ENCODE measurements at regions not wholly inside any gene's neighbourhood (a gene's known extent, or its start where the extent isn't known, plus 50 kb on each side); places are given as distances from the start of the nearest gene placed in this dataset.

DNA sequence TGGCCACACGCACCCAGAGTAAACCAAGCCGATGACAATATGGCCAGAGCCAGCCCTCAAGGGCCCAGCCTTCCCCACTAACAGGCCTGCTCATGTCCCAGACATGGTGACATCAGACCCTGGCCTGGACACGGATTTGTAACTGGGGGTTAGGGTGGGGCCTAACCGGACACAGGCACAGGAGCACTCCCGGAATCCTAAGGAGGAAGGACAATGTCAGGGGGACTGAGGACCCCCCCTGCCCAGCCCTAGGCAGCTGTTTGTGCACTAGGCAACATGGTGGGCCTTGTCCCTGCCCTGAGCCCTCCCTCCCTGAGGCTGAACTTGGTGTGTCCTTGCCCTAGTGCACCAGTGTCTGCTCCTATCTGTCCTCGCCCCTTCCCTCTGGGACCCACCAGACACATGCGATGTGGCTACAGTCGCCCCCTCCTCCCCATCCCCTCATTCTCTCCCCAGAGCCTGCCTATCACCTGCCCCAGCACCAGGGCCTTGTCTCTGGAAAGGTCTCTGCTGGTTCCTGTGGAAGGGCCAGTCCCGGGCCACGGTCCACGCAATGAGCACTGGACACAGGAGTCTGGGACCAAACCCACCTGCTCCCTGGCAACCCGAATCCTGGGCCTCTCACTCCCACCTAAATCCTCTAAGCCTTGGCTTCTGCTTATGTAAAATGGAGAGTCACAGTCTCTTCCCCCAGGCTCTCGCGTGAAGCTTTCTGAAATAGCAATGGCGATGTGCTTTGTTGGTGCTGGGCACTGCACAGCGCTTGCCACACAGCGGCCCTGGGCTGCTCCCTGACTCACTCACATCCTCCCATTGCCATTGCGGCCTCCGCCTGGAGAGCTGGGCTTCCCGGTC lies 76.5 kb upstream of the RAB6C start:
- TF ChIP-seq, protein P1, sequence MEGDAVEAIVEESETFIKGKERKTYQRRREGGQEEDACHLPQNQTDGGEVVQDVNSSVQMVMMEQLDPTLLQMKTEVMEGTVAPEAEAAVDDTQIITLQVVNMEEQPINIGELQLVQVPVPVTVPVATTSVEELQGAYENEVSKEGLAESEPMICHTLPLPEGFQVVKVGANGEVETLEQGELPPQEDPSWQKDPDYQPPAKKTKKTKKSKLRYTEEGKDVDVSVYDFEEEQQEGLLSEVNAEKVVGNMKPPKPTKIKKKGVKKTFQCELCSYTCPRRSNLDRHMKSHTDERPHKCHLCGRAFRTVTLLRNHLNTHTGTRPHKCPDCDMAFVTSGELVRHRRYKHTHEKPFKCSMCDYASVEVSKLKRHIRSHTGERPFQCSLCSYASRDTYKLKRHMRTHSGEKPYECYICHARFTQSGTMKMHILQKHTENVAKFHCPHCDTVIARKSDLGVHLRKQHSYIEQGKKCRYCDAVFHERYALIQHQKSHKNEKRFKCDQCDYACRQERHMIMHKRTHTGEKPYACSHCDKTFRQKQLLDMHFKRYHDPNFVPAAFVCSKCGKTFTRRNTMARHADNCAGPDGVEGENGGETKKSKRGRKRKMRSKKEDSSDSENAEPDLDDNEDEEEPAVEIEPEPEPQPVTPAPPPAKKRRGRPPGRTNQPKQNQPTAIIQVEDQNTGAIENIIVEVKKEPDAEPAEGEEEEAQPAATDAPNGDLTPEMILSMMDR (IDR thresholded peaks at IDR 0.05; ENCODE audit: insufficient read depth, low read length, missing control alignments) = no peak
- no peak for DNase-seq (ENCODE audit: low read depth, low spot score)
- ChIA-PET CTCF (no interaction called here), POLR2A (no interaction called here)
- no peak overlapping the region for H3K4me3 ChIP-seq (ENCODE audit: low read depth, low read length)

DNA sequence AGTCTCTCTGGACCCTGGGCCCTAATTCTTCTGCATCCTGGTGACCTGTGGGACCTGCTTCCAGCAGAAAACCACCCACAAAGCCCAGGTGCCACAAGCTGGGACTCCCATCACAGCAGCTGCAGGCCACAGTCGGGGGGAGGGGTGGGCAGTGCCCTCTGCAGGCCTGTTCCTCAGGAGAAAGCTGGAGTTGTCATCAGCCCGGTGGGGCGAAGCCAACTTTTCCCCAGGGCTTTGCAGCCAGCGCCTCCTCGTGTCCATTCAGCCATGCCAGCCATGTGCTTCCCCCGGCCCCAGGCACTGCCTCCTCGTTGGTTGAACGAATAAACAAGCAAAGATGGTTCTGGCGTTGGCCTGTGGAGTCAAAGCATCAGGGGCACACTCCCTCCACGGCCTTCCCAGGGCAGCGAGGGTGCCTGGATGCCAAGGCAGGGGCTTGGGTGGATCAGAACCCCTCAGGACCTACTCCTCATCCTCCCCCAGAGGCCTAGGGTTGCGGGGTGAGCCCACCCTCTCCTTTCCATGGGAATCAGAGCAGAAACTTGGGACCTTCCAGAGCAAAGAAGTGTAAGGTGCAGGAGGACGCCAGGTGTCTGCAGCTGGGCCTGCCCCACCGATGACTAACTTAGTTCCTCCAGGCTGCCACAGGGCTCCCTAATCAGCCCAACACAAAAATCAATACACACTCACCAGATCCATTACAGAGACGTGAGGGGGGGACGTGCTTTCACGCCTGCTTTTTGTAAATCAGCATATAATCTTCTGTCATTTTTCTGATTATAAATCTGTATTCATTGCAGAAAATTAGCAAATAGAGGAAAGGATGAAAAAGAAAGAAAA lies 75.7 kb upstream of the RAB6C start:
- H3K4me3 ChIP-seq (ENCODE audit: low read depth, low read length) = no peak overlapping the region
- TF ChIP-seq, protein P1 (IDR thresholded peaks at IDR 0.05; ENCODE audit: insufficient read depth, low read length, missing control alignments) = no peak
- ChIA-PET CTCF (no interaction called here), POLR2A (no interaction called here)
- no peak for DNase-seq (ENCODE audit: low read depth, low spot score)

DNA sequence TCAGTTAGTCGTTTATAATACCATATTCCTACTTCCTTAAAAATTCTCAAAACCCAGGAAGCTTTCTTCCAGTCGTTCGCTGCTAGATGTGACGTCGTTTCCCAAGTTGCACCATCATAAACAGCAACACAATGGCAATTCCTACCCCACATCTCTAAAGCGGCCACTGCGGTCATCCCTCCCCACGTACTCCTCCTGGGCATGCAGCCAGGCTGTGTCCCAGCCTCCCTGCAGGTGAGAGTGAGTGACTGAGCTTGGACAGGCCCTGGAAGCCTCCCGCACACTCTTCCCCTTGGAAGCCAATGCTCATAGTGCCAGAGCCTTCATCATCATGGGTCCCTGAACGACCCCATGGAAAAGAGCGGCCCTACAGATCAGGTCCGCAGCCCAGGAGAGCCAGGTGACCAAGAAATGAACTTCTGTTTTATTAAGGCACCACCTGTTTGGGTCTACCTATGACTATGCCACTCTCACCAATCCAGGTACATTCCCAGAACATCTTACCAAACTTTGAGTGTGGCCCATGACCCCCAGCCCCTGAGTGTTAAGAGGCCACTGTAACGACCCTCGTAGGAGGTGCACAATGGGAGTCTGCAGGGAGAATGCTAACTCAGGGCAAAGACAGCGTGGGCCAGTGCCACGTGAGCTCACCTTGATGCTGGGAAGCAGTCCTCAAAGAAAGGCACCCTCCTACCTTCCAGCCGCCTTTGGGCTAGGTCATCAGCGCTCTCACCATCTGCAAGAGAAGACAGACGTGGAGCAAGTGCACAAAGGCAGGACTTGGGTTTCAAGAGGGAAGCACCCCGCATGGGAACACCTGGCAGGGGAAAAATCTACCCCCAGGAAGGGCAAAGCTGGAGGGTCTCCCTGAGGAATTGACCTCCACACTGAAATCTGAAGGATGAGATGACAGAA lies 74.7 kb upstream of the RAB6C start:
- POLR2A ChIA-PET = no interaction called here
- no peak for DNase-seq (ENCODE audit: low read depth, low spot score)
- H3K4me3 ChIP-seq (ENCODE audit: low read depth, low read length) = no peak overlapping the region
- CTCF ChIA-PET = no interaction called here
- TF ChIP-seq, protein P1 (IDR thresholded peaks at IDR 0.05; ENCODE audit: insufficient read depth, low read length, missing control alignments) = no peak

DNA sequence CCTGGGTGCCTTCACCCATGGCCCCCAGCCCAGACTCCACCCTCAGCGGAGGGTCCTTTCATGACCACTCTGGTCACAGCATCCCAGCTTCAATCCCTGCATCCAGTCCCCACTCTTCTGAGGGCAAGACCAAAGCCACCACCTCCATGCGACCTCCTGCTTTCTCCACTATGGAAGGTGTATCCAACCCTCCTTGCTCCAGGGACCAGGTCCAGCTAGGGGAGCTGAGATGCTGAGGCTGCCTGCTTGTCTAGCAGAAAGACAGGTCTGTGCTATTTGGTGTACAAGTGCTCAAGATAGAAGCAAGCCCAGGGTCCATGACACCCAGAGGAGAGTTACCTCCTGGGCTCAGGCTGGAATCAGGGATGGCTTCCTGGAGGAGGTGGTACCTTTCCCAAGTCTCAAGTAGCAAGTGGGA lies 73.8 kb upstream of the RAB6C start:
- H3K4me3 ChIP-seq (ENCODE audit: low read depth, low read length) = no peak overlapping the region
- TF ChIP-seq, protein P1 (IDR thresholded peaks at IDR 0.05; ENCODE audit: insufficient read depth, low read length, missing control alignments) = no peak
- no peak for DNase-seq (ENCODE audit: low read depth, low spot score)
- ChIA-PET CTCF (no interaction called here), POLR2A (no interaction called here)

DNA sequence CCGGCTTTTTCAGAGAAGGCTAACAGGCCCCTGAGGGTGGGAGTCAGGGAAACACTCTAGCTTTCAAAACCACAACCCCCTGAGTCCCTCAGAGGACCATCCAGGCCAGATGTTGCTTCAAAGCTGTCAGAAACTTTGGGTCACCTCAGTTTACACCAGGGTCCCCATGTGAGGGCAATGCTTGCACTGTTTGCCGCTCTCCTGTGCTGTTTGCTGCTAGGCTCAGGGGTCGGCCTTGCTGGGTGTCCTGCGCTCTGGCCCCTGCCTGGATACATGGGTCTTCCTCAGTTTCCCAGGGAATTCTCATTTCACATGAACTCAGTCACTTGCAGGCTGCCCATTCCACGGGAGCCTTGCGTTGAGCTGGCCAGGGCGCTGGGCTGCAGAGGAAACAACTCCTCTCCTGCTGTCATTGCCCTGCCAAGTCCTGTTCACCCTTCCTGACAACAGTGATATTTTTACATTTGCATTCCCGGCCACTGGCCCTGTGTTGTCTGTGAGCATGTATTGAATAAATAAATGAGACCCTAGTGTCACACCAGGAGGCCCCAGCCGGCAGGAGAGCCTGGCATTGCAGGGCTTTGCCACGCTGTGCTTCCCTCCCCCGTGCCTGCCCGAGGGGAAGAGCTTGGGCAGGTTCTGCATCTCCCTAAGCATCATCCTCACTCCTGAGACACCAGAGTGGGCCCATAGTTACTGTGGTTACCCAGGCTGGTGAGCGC lies 73.2 kb upstream of the RAB6C start:
- TF ChIP-seq, protein P1 (IDR thresholded peaks at IDR 0.05; ENCODE audit: insufficient read depth, low read length, missing control alignments) = no peak
- ChIA-PET POLR2A (no interaction called here), CTCF (no interaction called here)
- DNase-seq (ENCODE audit: low read depth, low spot score) = no peak
- H3K4me3 ChIP-seq (ENCODE audit: low read depth, low read length) = no peak overlapping the region

Measured in AG04449 (cell line).